ENCODE measurements at regions not wholly inside any gene's neighbourhood (a gene's known extent, or its start where the extent isn't known, plus 50 kb on each side); places are given as distances from the start of the nearest gene placed in this dataset.

GRCh38 chr1:112308716-112309115 lies 87.3 kb upstream of the CTTNBP2NL start:
- Histone ChIP-seq H3K27ac (no peak overlapping the region), H3K4me3 (no peak overlapping the region), H3K27me3 (peaks cover 0 to 3% of the 10 kb centered on the region in 2 donors), H3K9me3 (no peaks in the 10 kb centered on the region), H3K36me3 (no peaks in the 10 kb centered on the region), H3K4me1 (no peaks in the 10 kb centered on the region)
- no peak for TF ChIP-seq CTCF (IDR thresholded peaks at IDR 0.05)
- intact Hi-C loops (cut with DNase I; ENCODE audit: low total_unique reads): no loop called here
- no peak for DNase-seq

GRCh38 chr1:112309499-112309898 lies 86.5 kb upstream of the CTTNBP2NL start:
- Histone ChIP-seq H3K4me3 (no peak overlapping the region), H3K4me1 (no peaks in the 10 kb centered on the region), H3K27ac (no peak overlapping the region), H3K27me3 (peaks cover 0 to 3% of the 10 kb centered on the region in 2 donors), H3K36me3 (no peaks in the 10 kb centered on the region), H3K9me3 (no peaks in the 10 kb centered on the region)
- TF ChIP-seq CTCF (IDR thresholded peaks at IDR 0.05): no peak
- no peak for DNase-seq
- intact Hi-C loops (cut with DNase I; ENCODE audit: low total_unique reads): no loop called here

DNA sequence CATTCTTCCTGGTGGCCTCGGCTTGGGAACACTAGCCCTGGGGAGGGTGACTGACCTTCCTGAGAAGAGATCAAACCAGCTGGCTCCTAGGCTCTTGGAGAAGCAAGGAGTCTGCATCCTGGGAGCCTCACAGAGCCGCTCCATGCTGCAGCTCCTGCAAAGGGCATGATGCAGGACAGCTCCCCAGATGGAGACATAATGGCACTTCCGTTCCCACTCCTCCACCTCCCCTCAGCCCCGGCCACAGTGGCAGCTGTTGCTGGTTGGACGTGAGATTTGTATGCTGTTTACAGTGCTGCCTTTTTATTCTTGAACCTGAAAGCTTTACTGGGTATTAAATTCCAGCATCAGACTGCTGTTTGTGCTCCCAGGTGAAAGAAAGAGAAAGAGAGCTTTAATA lies 83.7 kb upstream of the CTTNBP2NL start:
- Histone ChIP-seq H3K36me3 (no peaks in the 10 kb centered on the region), H3K9me3 (no peaks in the 10 kb centered on the region), H3K4me1 (peaks cover 0 to 7% (median 0%) of the 10 kb centered on the region in 4 donors), H3K27ac (no peak overlapping the region), H3K27me3 (peaks cover 0 to 3% of the 10 kb centered on the region in 2 donors), H3K4me3 (no peak overlapping the region)
- intact Hi-C loops (cut with DNase I; ENCODE audit: low total_unique reads): no loop called here
- no peak for TF ChIP-seq CTCF (IDR thresholded peaks at IDR 0.05)
- DNase-seq: no peak

DNA sequence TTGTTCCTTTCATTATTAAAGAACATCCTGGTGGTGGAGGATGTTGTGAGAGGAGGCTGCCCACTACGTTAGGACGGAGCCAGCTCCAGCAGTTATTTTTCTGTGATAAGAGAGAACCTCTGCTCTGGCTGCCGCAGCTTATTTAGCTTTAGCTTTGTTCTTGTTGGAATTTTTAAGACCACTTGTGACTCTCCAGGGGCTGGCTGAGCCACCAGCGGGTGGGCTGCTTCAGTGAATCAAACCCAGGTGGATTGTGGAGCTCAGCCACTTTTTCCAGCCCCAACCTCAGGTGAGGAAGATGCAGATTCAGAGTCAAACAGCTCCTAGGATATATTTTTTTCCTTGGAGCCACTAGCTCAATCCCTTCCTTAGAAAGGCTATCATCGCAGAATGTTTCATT lies 83.1 kb upstream of the CTTNBP2NL start:
- TF ChIP-seq CTCF (IDR thresholded peaks at IDR 0.05): no peak
- DNase-seq: no peak
- Histone ChIP-seq H3K4me3 (no peak overlapping the region), H3K4me1 (peaks cover 0 to 13% (median 2%) of the 10 kb centered on the region in 4 donors), H3K27me3 (peaks cover 0 to 3% of the 10 kb centered on the region in 2 donors), H3K36me3 (no peaks in the 10 kb centered on the region), H3K9me3 (no peaks in the 10 kb centered on the region), H3K27ac (no peak overlapping the region)
- intact Hi-C loops (cut with DNase I; ENCODE audit: low total_unique reads): no loop called here

DNA sequence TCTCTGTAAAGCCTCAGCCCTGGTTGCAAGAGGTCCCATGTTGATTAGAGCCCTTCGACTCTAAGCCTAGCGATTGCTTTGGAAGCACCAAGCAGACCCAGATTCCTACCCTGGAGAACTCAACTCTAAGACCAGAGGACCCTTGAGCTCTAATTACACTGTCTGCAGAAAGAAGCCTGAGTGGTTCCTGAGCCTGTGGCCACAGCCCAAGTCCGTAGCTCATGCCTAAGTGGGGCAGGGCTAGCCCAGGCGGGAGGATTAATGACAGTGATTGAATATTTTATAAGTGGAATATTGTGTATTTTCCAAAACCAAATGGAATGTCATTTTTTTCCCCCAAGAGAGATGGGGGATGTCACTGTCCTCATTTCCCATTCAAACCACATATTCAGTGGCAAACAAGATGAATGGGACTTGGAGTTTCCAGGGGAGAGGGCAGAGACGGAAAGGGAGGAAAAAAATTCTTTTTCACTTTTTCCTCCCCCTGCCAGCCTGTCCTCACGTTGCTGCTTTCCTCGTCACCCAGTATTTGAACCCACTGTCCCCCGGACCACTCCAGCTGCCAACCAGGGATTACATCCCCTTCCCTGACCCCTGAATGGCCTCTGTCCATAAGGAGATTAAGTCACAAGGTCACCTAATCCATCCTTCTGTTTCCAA lies 79.6 kb upstream of the CTTNBP2NL start:
- no peak overlapping the region for H3K4me3 ChIP-seq
- H3K4me1 ChIP-seq: peaks cover 0 to 23% (median 2%) of the 10 kb centered on the region in 4 donors
- no peak for DNase-seq
- no peaks in the 10 kb centered on the region for H3K36me3 ChIP-seq
- no peak for TF ChIP-seq CTCF (IDR thresholded peaks at IDR 0.05)
- H3K27ac ChIP-seq: peak overlapping the region in 1 of 2 donors; percentile 56
- no peaks in the 10 kb centered on the region for H3K9me3 ChIP-seq
- H3K27me3 ChIP-seq: no peaks in the 10 kb centered on the region
- intact Hi-C loops (cut with DNase I; ENCODE audit: low total_unique reads): no loop called here
